Left colon (tissue), 2 donors: ENCODE measurements at regions not wholly inside any gene's neighbourhood (a gene's known extent, or its start where the extent isn't known, plus 50 kb on each side); places are given as distances from the start of the nearest gene placed in this dataset.
"Not testable (repeated sequence)": the region's sequence is repeated elsewhere in the genome, so short reads cannot be mapped to it uniquely, and the experiment has no call there.

Experiments
- ATAC-seq: fragments of 200-7000 bp; cut with Tn5 transposase; one replicate; pipeline ENCODE4 v1.9.1; 2020; ENCODE audit warnings: mild to moderate bottlenecking, moderate library complexity
- DNase-seq, 2 donors: peaks; one replicate each; pipeline ENCODE4 v3.0.0-alpha.2; 2020
- intact Hi-C, 2 donors: fragments of 100-400 bp; cut with DNase I in 1 of 2; cut with micrococcal nuclease in 1 of 2; formaldehyde crosslinking; loops; one replicate each; pipeline versions ENCODE4 v1.11.2 to v1.14.0; 2022; cut with DNase I, micrococcal nuclease
- donor health status: DM: no; HTN: no; CAD: no.
- donor health status: DM: yes; HTN: yes; CAD: no.

- ATAC-seq, result no peak
- intact Hi-C loops, result no loop called here
- no peak for DNase-seq
Measured at GRCh38 chr11:11220786-11221185, 132.3 kb downstream of the CSNK2A3 start.

- peak; percentile 31 to 37 for DNase-seq
- peak; percentile 60 for ATAC-seq
- intact Hi-C loops, result no loop called here
Measured at GRCh38 chr11:11218629-11218986, 134.4 kb downstream of the CSNK2A3 start.

DNA sequence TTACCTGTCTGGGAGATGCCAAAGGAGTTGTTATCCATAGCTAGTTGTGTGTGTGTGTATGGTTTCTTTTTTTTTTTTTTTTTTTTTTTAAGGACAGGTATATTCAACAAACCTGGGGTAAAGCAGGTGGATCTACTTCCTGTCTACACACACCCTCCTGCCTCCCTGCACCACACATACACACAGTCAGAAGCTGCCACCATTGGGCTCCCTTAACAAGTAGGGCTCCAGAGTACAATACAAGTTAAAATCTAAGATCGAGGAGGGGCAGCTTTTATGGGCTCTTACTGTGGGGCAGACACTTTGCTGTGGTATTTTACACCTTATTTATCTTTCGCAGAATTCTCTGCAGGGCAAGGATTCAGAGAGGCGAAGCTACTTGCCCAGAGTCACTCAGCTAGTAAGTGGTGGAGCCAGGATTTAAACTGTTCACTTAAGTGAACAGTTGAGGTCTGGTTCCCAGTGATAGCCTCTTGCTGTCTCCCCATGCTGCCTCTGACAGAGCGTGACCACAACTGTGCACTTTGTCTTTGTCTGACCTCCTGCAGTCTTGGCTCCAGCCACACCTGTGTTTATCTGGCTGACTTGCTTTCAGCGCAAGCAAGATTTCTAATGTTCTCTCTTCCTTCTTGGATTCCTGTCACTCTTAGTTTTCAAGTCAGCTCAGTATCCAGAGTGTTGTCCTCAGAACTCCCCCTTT is 135.0 kb downstream of the CSNK2A3 start:
- peak; percentile 91 for ATAC-seq
- DNase-seq, result peak in 1 of 2 donors; percentile 21
- intact Hi-C loops, result no loop called here

DNA sequence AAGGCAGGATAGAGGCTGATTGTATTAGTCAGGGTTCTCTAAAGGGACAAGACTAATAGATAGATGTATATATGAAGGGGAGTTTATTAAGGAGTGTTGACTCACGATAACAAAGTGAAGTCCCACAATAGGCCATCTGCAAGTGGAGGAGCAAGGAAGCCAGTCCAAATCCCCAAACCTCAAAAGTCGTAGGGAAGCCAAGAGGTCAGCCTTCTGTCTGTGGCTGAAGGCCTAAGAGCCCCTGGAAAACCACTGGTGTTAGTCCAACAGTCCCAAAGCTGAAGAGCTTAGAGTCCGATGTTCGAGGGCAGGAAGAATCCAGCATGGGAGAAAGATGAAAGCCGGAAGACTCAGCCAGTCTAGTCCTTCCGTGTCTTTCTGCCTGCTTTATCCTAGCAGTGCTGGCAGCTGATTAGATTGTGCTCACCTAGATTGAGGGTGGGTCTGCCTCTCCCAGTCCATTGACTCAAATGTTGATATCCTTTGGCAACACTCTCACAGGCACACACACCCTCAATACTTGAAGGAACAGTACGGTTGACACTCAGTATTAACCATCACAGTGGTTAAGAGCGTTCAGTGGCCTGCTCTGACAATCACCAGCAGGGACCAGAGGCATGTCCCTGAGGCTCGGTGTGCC is 135.6 kb downstream of the CSNK2A3 start:
- DNase-seq (no peak), ATAC-seq (peak; percentile 60)
- intact Hi-C loops, result no loop called here

DNA sequence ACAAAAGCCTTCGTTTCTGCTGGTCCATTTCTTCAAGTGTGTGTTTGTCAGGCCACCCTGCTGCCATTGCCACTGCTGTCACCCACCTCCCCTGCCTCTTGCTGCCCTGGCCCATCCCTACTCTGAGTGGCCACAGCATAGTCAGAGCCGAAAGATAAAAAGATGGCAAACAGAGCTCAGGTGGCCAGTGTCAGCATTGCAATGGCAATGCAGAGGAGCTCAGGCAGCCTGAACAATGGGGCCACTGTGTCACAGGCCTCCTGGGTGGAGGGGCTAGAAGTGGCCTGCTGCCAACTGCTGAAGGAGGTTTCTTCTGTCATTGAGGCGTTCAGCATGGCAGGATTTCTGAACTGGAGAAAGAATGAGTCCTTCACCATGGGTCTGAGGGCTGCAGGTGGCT is 137.1 kb downstream of the CSNK2A3 start:
- ATAC-seq (no peak), DNase-seq (no peak)
- intact Hi-C loops, result no loop called here

DNA sequence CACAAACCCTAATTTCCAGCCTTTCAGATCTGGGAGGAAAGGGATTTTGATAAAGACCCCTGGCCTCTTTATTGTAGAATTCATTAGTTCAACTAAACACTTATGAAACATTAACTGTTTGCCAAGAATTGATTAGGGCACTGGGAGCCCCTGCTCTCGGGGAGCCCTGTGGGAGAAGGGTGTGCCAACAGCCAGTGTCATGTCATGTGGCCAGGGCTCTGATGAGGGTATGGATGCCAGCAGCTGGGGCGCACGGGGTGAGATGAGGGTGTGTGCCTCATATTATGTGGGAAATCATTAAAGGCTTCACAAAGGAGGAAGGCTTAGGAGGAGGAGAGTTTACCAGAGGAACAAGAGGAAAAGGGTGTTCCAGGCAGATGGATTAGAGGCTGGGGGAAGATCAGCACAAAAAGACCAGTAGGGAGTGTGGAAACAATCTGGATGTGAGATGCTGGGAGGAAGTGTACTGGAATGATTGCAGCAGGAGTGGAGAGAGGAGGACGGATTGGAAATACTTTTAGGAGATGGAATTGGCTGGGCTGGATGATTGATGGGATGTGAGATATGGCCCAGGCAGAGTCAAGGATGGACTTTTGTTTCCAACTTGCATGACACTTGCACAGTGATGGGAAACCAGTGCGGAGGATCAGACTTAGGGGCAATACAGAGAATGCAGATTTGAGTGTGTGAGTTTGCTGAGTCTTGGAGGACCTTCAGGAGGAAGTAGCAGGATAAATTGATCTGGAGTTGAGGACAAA is 137.8 kb downstream of the CSNK2A3 start:
- DNase-seq (no peak), ATAC-seq (no peak)
- intact Hi-C loops, result no loop called here

DNA sequence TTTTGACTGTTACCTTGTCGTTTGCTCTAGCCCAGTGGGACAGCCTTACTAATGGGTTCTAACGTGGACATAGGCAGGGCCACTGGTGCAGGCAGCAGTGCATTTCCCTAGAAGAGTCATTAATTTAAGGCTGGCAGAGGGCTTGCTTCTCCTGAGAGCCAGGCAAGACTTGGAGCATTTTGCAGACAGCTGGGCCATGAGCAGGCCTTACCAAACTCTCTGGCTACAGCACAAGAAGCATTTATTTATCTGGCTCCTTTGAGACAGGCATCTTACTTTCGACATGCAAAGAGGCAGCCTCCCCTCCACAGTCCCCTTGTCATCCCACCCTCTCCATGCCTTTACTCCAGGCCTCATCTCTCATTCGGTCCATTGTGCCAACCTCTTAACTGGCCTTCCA is 139.9 kb downstream of the CSNK2A3 start:
- no peak for DNase-seq
- intact Hi-C loops, result no loop called here
- no peak for ATAC-seq

- intact Hi-C loops, result no loop called here
- ATAC-seq (no peak), DNase-seq (no peak)
Measured at GRCh38 chr11:11211888-11212287, 141.2 kb downstream of the CSNK2A3 start.

DNA sequence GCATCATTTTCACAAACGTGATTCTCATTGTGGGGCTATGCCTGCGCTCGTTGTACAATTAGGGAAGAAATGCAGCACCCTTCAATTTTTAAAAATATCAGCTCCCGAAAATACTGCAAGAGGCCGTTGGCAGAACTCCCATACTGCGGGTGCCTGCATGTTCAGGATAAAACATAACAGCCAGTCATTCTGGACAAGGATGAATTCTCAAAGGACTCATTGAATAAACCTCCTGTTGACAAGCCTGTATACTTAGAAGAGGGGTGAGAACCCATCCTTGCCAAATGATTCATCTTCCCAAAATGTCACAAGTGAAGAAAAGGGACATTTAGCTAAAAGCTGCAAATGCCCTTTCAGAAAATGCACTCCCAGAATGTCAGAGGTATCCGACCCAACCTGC is 141.9 kb downstream of the CSNK2A3 start:
- intact Hi-C loops, result no loop called here
- DNase-seq (no peak), ATAC-seq (no peak)

DNA sequence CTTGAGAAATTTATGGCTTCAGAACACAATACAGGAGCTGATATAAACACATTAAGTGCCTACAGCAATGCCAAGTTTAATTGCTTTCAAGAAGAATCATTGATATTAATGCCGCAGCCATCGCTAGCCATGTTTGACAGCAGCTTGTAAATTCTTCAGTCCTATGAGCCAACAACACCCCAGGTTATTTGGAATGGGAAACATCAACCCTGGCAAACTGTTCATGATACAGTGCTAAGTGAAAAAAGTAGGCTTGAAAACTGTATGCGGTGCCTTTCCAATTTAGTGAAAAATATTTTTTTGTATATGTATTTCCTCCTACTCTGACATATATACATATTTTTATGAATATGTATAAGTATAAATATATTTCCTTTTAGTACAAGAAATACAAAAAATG is 142.6 kb downstream of the CSNK2A3 start:
- ATAC-seq (no peak), DNase-seq (no peak)
- intact Hi-C loops, result no loop called here

DNA sequence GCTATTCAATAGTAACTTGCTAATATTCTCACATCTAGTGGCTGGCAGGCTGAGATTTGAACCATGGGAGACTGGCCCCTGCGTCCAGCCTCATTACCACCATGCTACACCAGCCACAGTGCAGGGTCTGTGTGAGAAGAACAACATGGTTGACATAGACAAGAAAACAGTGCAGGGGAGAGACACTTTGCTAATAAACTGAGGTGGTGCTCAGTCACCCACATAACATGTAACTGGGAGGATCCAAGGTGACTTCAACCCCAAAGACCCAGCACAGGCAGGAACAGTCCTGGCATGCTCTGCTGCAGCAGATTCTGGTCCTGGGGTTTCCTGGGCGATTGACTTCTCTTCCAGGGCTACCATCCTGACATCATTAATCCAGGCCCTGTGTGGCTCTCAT is 143.1 kb downstream of the CSNK2A3 start:
- intact Hi-C loops, result no loop called here
- no peak for DNase-seq
- no peak for ATAC-seq

- intact Hi-C loops, result no loop called here
- ATAC-seq, result no peak
Measured at GRCh38 chr11:11208994-11209393, 144.1 kb downstream of the CSNK2A3 start.

GRCh38 chr11:11207428-11207827 is 145.6 kb downstream of the CSNK2A3 start:
- ATAC-seq (no peak), DNase-seq (no peak)
- intact Hi-C loops, result no loop called here

More at GRCh38 chr11:11208994-11209393, 144.1 kb downstream of the CSNK2A3 start:
- no peak for DNase-seq

GRCh38 chr11:11206484-11206883 is 146.6 kb downstream of the CSNK2A3 start:
- DNase-seq, result no peak
- no peak for ATAC-seq
- intact Hi-C loops, result no loop called here

- no peak for ATAC-seq
- intact Hi-C loops, result no loop called here
Measured at GRCh38 chr11:11202885-11203284, 150.2 kb downstream of the CSNK2A3 start.

GRCh38 chr11:11201302-11201701 is 151.7 kb downstream of the CSNK2A3 start:
- ATAC-seq, intact Hi-C loops, DNase-seq: not testable (repeated sequence)

More at GRCh38 chr11:11202885-11203284, 150.2 kb downstream of the CSNK2A3 start:
- no peak for DNase-seq

DNA sequence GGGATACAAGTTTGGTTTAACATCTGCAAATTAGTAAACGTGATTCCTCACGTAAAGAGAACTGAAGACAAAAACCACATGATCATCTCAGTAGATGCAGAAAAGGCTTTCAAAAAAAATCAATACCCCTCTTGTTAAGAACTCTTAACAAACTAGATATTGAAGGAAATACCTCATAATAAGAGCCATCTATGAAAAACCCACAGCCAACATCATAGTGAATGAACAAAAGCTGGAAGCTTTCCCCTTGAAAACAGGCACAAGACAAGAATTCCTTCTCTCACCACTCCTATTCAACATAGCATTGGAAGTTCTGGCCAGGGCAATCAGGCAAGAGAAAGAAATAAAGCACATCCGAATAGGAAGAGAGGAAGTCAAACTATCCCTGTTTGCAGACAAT is 160.5 kb downstream of the CSNK2A3 start:
- DNase-seq (no peak), ATAC-seq (no peak)
- intact Hi-C loops, result no loop called here

DNA sequence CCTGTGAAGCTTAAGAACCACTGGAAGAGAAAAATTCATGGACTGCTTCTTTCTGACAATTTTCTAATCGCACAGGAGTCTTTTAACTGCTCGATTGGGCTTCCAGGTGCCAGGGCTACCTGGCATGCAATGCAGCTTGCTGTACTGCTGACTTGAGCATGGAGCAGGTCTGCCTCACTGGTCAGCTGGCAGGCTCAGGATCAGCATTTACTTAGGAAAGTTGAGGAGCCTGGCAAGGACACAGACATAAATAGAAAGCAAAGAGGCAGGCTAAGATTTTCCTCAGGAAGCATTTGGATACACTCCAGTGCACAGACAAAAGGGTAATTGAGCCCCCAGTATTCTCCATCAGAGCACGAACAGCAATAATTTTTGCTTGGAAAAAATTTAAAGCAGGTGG is 163.5 kb downstream of the CSNK2A3 start:
- DNase-seq (no peak), ATAC-seq (no peak)
- intact Hi-C loops, result no loop called here

DNA sequence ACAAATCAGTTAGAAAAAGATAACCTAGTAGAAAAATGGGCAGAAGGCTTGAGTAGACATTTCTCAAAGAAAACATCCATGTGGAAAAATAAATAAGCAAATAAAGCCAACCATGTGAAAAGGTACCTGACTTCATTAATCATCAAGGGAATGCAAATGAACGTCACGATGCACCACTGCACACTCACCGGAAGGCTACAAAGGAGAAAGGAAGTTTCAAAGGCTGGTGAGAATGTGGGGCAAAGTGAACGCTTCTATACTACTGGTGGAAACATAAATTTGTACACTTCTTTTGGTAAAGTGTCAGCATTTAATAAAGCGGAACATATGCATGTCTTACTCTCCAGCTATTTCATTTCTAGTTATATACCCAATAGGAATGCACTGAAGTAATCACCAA is 166.8 kb downstream of the CSNK2A3 start:
- intact Hi-C loops, result no loop called here
- ATAC-seq, result no peak

DNA sequence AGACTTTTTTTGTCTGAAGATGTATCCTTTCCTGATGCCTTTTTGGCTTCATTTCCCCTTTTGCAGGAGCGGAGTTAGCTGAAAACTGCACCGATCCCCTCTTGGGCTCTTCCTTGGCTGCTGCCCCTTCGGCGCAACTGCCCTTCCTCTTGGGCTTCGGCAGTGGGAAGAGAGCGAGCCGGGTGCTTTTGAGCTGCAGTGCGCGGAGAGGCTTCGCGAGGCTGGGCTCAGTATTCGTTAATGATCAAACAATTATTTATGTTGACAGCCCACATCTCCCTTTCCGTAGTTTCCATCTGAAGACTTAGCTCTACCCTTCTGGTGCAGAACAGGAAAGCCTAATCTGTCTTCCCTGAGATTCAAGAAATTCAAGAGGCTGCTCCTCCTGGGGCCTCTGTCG is 170.8 kb downstream of the CSNK2A3 start:
- intact Hi-C loops, result no loop called here
- DNase-seq (no peak), ATAC-seq (no peak)

More for the DNA sequence above, 166.8 kb downstream of the CSNK2A3 start:
- no peak for DNase-seq
